OCI-LY7 (cell line): ENCODE measurements at regions not wholly inside any gene's neighbourhood (a gene's known extent, or its start where the extent isn't known, plus 50 kb on each side); places are given as distances from the start of the nearest gene placed in this dataset.

ENCODE experiments used
- BruUV-seq: library from RNA; stranded (reverse); fragments of 400-500 nt; replicated peaks from 2 replicates; lab custom pipeline; 2021; lab: Mats Ljungman, UMichigan
- CTCF ChIA-PET: fragments of 300-600 bp; sonication (Branson Sonifier 250); formaldehyde crosslinking; loops from one replicate; lab custom pipeline; 2022; ENCODE audit warnings: antibody characterized with exemption; ENCODE audit not compliant: unreplicated experiment; lab: Charles Lee
- POLR2A ChIA-PET: fragments of 300-600 bp; sonication (Branson Sonifier 250); formaldehyde crosslinking; loops from one replicate; lab custom pipeline; 2022; ENCODE audit warnings: antibody characterized with exemption; lab: Charles Lee
- DNase-seq: peaks from one replicate; pipeline ENCODE4 v3.0.0-alpha.2; 2015; ENCODE audit warnings: low spot score
- H2AFZ ChIP-seq: fragments of 200-600 bp; sonication (generic), shearing (Covaris generic); 2 replicates; pipeline ENCODE4 v1.6.1; 2014; ENCODE audit warnings: mild to moderate bottlenecking, antibody characterized with exemption, low read length, moderate library complexity
- H3K27ac ChIP-seq: fragments of 200-600 bp; sonication (generic); 2 replicates; pipeline ENCODE4 v1.5.1; 2014; ENCODE audit warnings: mixed run types, low read depth, mild to moderate bottlenecking, moderate library complexity, low read length, inconsistent platforms; ENCODE audit not compliant: poor library complexity, severe bottlenecking
- H3K36me3 ChIP-seq: fragments of 200-600 bp; sonication (generic); 2 replicates; pipeline ENCODE4 v1.6.1; 2014; ENCODE audit warnings: mild to moderate bottlenecking, antibody characterized with exemption, low read length, moderate library complexity, mixed read lengths; ENCODE audit not compliant: insufficient read depth
- H3K4me1 ChIP-seq: fragments of 200-600 bp; sonication (generic); 2 replicates; pipeline ENCODE4 v1.5.1; 2014; ENCODE audit warnings: mild to moderate bottlenecking, low read length; ENCODE audit not compliant: insufficient read depth, poor library complexity, severe bottlenecking
- H3K4me2 ChIP-seq: fragments of 200-600 bp; sonication (generic); 2 replicates; pipeline ENCODE4 v1.6.1; 2014; ENCODE audit warnings: mild to moderate bottlenecking, low read length
- H3K4me3 ChIP-seq: fragments of 200-600 bp; sonication (generic); 2 replicates; pipeline ENCODE4 v1.5.1; 2014; ENCODE audit warnings: mild to moderate bottlenecking, low read depth, low read length; ENCODE audit not compliant: poor library complexity, severe bottlenecking
- H3K79me2 ChIP-seq: fragments of 200-600 bp; sonication (generic); 2 replicates; pipeline ENCODE4 v1.6.1; 2016; ENCODE audit warnings: low read depth, mild to moderate bottlenecking, low read length, moderate library complexity, mixed read lengths; ENCODE audit not compliant: insufficient read depth
- H3K9me2 ChIP-seq: fragments of 200-600 bp; sonication (generic); 2 replicates; pipeline ENCODE4 v1.6.1; 2016; ENCODE audit warnings: mild to moderate bottlenecking, low read length, mixed read lengths; ENCODE audit not compliant: insufficient read depth
- H3K9me3 ChIP-seq: fragments of 200-600 bp; sonication (generic); 2 replicates; pipeline ENCODE4 v1.6.1; 2014; ENCODE audit warnings: mild to moderate bottlenecking, mixed run types, low read length, mixed read lengths
- H4K20me1 ChIP-seq: fragments of 200-600 bp; sonication (generic); 2 replicates; pipeline ENCODE4 v1.6.1; 2014; ENCODE audit warnings: mild to moderate bottlenecking, antibody characterized with exemption, low read length, moderate library complexity, mixed read lengths; ENCODE audit not compliant: insufficient read depth
- CTCF ChIP-seq: fragments of 200-600 bp; sonication (generic); conservative IDR thresholded peaks from 2 replicates; pipeline ENCODE4 v1.5.1; 2014; ENCODE audit warnings: mild to moderate bottlenecking, antibody characterized with exemption, low read length, moderate library complexity, mixed read lengths
- EZH2phosphoT487 ChIP-seq: fragments of 200-600 bp; sonication (generic); IDR thresholded peaks from 2 replicates; pipeline ENCODE4 v1.6.1; 2018; ENCODE audit warnings: low read depth, borderline replicate concordance, mild to moderate bottlenecking, mixed run types, antibody characterized with exemption, low read length, moderate library complexity, mixed read lengths
- intact Hi-C: fragments of 100-400 bp; cut with micrococcal nuclease; formaldehyde crosslinking; loops from one replicate; pipeline ENCODE4 v1.10.0; 2022; ENCODE audit not compliant: unreplicated experiment

DNA sequence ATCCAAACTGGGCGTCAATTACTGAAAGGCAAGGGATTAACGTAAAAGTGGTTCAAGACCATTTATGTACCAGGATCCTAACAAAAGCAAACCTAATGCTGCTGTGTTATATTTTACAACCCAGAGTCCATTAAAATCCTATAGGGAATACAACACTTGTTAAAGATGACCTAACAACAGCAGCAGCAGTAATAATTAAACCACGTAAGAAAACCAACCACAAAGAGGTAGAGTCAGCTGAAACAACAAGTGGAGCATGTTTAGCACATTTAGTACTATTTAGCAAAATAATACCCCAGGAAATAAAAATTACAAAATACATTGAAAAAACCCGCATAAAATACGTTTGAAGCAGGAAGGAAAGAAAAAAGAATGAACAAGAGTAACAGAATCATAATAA, 82.1 kb upstream of the AGBL1 start:
- no TSS peak for BruUV-seq
- intact Hi-C loops, result no loop called here
- H3K27ac ChIP-seq, result no peak overlapping the region
- H3K9me3 ChIP-seq, result no peaks in the 10 kb centered on the region
- POLR2A ChIA-PET, result no interaction called here
- no peaks in the 10 kb centered on the region for H3K36me3 ChIP-seq
- CTCF ChIA-PET, result no interaction called here
- H3K9me2 ChIP-seq, result no peaks in the 10 kb centered on the region
- no peak for DNase-seq
- no peak overlapping the region for H2AFZ ChIP-seq
- TF ChIP-seq CTCF (no peak), EZH2phosphoT487 (no peak)
- H3K79me2 ChIP-seq, result no peaks in the 10 kb centered on the region
- H3K4me3 ChIP-seq, result no peak overlapping the region
- H4K20me1 ChIP-seq, result no peaks in the 10 kb centered on the region
- no peaks in the 10 kb centered on the region for H3K4me1 ChIP-seq
- H3K4me2 ChIP-seq, result no peak overlapping the region

- Histone ChIP-seq H4K20me1 (no peaks in the 10 kb centered on the region), H3K4me2 (no peak overlapping the region), H3K4me3 (no peak overlapping the region), H2AFZ (no peak overlapping the region), H3K36me3 (no peaks in the 10 kb centered on the region), H3K9me3 (no peaks in the 10 kb centered on the region), H3K9me2 (no peaks in the 10 kb centered on the region), H3K27ac (no peak overlapping the region), H3K79me2 (no peaks in the 10 kb centered on the region), H3K4me1 (no peaks in the 10 kb centered on the region)
- POLR2A ChIA-PET, result no interaction called here
- TF ChIP-seq EZH2phosphoT487, result no peak
- TF ChIP-seq CTCF, result no peak
- CTCF ChIA-PET, result no interaction called here
- BruUV-seq, result no TSS peak
- intact Hi-C loops, result no loop called here
- DNase-seq, result no peak
These were observed 80.0 kb upstream of the AGBL1 start for GRCh38 chr15:85999658-86000057.

DNA sequence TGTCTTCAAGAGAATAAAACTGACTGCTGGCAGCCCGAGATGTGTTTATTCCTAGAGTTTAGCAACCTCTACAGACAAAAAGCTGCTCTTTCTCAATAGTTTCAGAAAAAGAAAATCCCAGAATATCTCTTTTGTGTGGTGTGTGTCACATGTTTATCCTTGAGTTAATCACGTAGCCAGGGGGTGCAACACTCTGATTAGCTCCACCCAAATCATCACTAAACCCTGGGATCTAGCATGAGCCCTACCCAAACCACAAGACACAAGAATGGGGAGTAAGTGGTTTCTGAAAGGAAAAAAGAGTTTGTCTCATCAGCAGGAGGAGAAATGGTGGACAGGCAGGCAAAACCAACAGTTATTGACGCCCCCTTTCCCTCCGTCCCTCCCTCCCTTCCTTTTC, 78.5 kb upstream of the AGBL1 start:
- no peaks in the 10 kb centered on the region for H3K9me3 ChIP-seq
- H3K4me2 ChIP-seq, result no peak overlapping the region
- POLR2A ChIA-PET, result interaction anchor here (0.6 to 0.7 kb wide), 2 partner anchors 23 to 1370 kb away, joined by 3 read pairs; no protein-coding TSS in a partner anchor
- H3K79me2 ChIP-seq, result no peaks in the 10 kb centered on the region
- no peak overlapping the region for H3K4me3 ChIP-seq
- CTCF ChIA-PET, result no interaction called here
- H3K36me3 ChIP-seq, result no peaks in the 10 kb centered on the region
- no peaks in the 10 kb centered on the region for H3K4me1 ChIP-seq
- intact Hi-C loops, result no loop called here
- H2AFZ ChIP-seq, result no peak overlapping the region
- H3K27ac ChIP-seq, result no peak overlapping the region
- no peaks in the 10 kb centered on the region for H4K20me1 ChIP-seq
- no peaks in the 10 kb centered on the region for H3K9me2 ChIP-seq
- no TSS peak for BruUV-seq
- TF ChIP-seq CTCF, result no peak
- TF ChIP-seq EZH2phosphoT487, result no peak
- no peak for DNase-seq
